ENCODE measurements at regions not wholly inside any gene's neighbourhood (a gene's known extent, or its start where the extent isn't known, plus 50 kb on each side); places are given as distances from the start of the nearest gene placed in this dataset.
"Not testable (repeated sequence)": the region's sequence is repeated elsewhere in the genome, so short reads cannot be mapped to it uniquely, and the experiment has no call there.

- no peak for DNase-seq
Observed at GRCh38 chr19:57034544-57034943, 85.2 kb upstream of the USP29 start.

- not testable (repeated sequence) for DNase-seq
Observed at GRCh38 chr19:57035740-57036139, 84.0 kb upstream of the USP29 start.

GRCh38 chr19:57037556-57037955 is 82.2 kb upstream of the USP29 start:
- DNase-seq, result no peak

GRCh38 chr19:57047743-57048142 is 72.0 kb upstream of the USP29 start:
- DNase-seq, result no peak

GRCh38 chr19:57050863-57051262 is 68.9 kb upstream of the USP29 start:
- DNase-seq, result no peak

GRCh38 chr19:57052081-57052480 is 67.7 kb upstream of the USP29 start:
- no peak for DNase-seq

- DNase-seq, result no peak
Observed at GRCh38 chr19:57053401-57053800, 66.4 kb upstream of the USP29 start.

GRCh38 chr19:57055956-57056355 is 63.8 kb upstream of the USP29 start:
- DNase-seq, result no peak

- no peak for DNase-seq
Observed at GRCh38 chr19:57057036-57057686, 62.6 kb upstream of the USP29 start.

- no peak for DNase-seq
Observed at GRCh38 chr19:57058871-57059270, 60.9 kb upstream of the USP29 start.

- DNase-seq, result no peak
Observed at GRCh38 chr19:57063070-57063469, 56.7 kb upstream of the USP29 start.

- DNase-seq, result no peak
Observed at GRCh38 chr19:57067440-57067839, 52.3 kb upstream of the USP29 start.

- DNase-seq, result no peak
Observed at GRCh38 chr19:57068311-57068710, 51.5 kb upstream of the USP29 start.

- no peak for DNase-seq
Observed at GRCh38 chr19:57068921-57069697, 50.7 kb upstream of the USP29 start.

All from T-helper 1 cell (primary cell).